Muscle layer of colon (tissue), 2 donors: ENCODE measurements at regions not wholly inside any gene's neighbourhood (a gene's known extent, or its start where the extent isn't known, plus 50 kb on each side); places are given as distances from the start of the nearest gene placed in this dataset.
"Not testable (repeated sequence)": the region's sequence is repeated elsewhere in the genome, so short reads cannot be mapped to it uniquely, and the experiment has no call there.

ENCODE experiments used
- H3K27ac ChIP-seq: one replicate; pipeline ENCODE4 v1.7.0; 2013; ENCODE audit warnings: low read depth, mild to moderate bottlenecking, low read length, moderate library complexity
- H3K27me3 ChIP-seq, 2 donors: one replicate each; pipeline ENCODE4 v1.7.0; 2013; ENCODE audit warnings: low read length in 2 of 2, mild to moderate bottlenecking in 2 of 2; ENCODE audit not compliant: insufficient read depth in 2 of 2, control insufficient read depth in 1 of 2
- H3K36me3 ChIP-seq: one replicate; pipeline ENCODE4 v1.7.0; 2013; ENCODE audit warnings: mild to moderate bottlenecking, low read length; ENCODE audit not compliant: insufficient read depth
- H3K4me1 ChIP-seq: one replicate; pipeline ENCODE4 v1.7.0; 2013; ENCODE audit warnings: mild to moderate bottlenecking, low read length; ENCODE audit not compliant: insufficient read depth
- H3K4me3 ChIP-seq, 2 donors: one replicate each; pipeline ENCODE4 v1.7.0; 2013; ENCODE audit warnings: low read length in 2 of 2, low read depth in 1 of 2, mild to moderate bottlenecking in 1 of 2, moderate library complexity in 1 of 2
- H3K9ac ChIP-seq: one replicate; pipeline ENCODE4 v1.7.0; 2013; ENCODE audit warnings: low read length
- H3K9me3 ChIP-seq: one replicate; pipeline ENCODE4 v1.7.0; 2013; ENCODE audit warnings: mild to moderate bottlenecking, low read length
- donor health status: abdominal sarcoma.
- donor health status: Adenocarcinoma of cecum.

DNA sequence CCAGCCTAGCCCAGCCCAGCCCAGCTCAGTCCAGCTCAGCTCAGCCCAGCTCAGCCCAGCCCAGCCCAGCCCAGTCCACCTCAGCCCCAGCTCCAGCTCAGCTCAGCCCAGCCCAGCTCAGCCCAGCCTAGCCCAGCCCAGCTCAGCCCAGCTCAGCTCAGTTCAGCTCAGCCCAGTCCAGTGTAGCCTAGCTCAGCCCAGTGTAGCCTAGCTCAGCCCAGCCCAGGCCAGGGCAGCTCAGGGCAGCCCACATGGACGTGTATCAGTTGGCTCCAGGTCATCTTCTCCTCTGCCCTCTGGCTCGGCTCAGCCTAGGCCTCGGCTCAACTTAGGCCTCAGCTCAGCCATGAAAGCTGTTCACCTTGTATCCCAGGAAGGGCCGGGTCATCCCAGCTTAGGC lies 64.7 kb downstream of the TMEM121 start:
- no peak overlapping the region for H3K4me3 ChIP-seq
- no peak overlapping the region for H3K27ac ChIP-seq
- H3K36me3 ChIP-seq, result no peaks in the 10 kb centered on the region
- H3K9me3 ChIP-seq, result no peaks in the 10 kb centered on the region
- no peaks in the 10 kb centered on the region for H3K27me3 ChIP-seq
- H3K4me1 ChIP-seq, result no peaks in the 10 kb centered on the region
- H3K9ac ChIP-seq, result no peak overlapping the region

DNA sequence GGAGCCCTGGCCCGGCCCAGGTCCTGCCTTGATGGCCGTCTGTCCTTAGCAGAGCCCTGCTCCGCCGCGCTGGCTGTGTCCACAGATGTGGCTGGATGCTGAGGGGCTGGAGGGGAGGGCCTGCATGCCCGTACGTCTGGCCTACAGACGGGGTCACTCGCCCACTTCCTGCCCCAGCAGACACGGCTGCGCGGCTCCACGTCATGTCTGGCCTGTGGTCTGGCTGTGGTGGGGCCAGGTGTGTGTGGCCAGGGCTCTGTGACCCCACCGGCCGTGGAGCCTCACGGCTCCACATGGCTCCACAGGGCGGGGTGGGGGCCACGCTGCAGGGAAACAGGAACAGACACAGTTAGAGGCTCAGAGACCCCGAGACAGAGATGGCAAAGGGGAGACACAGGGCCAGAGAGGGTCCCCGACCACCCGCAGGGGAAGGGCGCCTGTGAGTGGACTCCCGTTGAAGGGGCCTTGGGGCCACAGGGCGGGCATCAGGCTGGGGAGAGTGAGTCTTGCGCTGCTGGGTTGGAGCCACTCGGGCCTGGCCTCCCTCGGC lies 65.5 kb downstream of the TMEM121 start:
- not testable (repeated sequence) for H3K9me3 ChIP-seq, H3K27me3 ChIP-seq, H3K27ac ChIP-seq, H3K4me1 ChIP-seq, H3K36me3 ChIP-seq, H3K9ac ChIP-seq, H3K4me3 ChIP-seq

DNA sequence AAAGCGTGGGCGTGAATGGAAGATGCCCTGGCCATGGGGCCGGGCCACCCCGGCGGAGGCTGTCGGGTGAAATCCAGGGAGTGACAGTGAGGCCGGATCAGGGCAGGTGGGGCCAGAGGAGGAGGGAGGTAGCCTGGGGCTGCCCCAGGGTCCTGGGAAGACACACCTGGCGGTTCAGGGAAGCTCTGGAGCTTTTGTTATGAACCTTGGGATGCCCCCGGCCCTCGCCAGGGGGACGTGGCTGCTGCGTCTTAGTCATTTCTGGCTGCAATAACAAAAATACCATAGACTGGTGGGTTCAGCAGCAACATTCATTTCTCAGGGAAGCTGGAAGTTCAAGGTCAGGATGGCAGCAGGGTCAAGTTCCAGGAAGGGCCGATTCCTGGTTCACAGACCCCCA lies 66.3 kb downstream of the TMEM121 start:
- H3K4me3 ChIP-seq, H3K4me1 ChIP-seq, H3K27me3 ChIP-seq, H3K9me3 ChIP-seq, H3K27ac ChIP-seq, H3K9ac ChIP-seq, H3K36me3 ChIP-seq: not testable (repeated sequence)

DNA sequence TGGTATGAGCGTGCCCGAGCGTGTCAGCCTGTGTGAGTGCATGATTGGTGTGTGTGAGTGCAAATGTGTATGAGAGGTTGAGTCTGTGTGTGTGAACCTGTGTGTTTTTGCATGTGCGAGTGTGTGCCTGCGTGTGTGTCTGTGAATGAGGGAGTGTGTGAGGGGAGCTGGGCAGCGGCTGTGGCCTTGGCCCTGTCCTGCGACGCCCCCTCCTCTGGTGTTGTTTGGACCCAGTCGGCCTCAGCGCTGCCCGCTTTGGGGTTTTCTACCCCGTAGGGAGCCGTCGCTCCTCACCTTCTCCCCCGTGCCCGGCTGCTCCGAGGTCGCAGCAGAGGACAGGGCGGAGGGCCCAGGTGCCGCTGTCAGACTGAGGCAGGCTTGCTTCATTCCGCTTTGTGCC lies 69.0 kb downstream of the TMEM121 start:
- not testable (repeated sequence) for H3K27me3 ChIP-seq

DNA sequence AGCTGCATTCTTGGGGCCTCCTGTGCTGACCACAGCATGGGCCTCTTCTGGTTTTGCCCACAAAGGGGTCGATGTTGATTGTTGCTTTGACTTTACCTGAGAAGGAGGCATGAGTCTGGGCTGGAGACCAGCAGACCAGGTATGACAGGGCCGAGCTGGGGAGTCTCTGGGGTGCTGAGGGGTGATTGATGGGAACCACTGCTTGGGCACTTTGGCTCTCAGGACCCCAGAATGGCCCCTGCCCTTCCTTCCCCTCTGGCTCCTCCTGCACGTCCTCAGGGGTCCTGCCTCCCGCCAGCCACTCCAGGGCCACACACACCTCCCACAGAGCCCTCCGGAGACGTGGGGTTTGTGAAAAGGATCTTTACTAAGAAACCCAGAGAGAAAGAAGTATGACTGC lies 70.0 kb downstream of the TMEM121 start:
- H3K4me1 ChIP-seq, H3K4me3 ChIP-seq, H3K9me3 ChIP-seq, H3K27ac ChIP-seq, H3K27me3 ChIP-seq, H3K9ac ChIP-seq, H3K36me3 ChIP-seq: not testable (repeated sequence)

More for the DNA sequence above, 69.0 kb downstream of the TMEM121 start:
- not testable (repeated sequence) for H3K4me3 ChIP-seq, H3K9ac ChIP-seq, H3K9me3 ChIP-seq, H3K27ac ChIP-seq, H3K4me1 ChIP-seq, H3K36me3 ChIP-seq

DNA sequence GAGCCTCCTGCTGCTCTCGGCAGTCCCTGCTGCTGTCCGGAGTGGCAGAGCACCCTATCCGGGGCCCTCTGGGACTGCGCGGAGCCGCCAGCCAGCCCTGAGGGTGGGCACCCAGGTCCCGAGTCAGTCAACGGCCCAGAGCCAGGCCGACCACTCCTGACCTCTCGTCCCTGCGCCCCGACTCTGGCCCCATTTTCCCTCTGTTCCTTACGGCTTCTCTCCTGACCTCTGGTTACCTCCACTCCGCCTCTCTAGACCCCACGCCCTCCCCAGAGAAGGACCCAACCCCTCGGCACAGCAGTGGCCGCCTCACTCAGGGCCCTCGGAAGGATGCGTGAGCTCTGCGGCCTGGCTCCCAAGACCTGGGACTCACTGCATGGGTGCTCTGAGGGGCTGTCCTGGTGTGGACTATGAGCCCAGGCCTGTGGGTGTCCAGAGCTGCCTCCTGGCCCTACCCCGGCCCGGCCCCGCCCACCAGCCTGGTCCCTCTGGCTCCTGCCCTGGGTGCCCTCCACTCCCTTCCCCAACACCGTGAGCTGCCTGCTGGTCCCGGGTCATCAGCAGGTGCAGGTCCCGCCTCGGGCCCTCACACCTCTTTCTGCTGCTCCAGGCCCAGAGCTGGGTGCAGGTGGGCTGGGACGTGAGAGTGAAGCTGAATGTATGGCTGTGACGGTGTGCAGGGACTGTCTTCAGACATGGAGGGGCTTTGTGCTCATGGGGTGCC lies 71.8 kb downstream of the TMEM121 start:
- H3K4me1 ChIP-seq, H3K27ac ChIP-seq, H3K27me3 ChIP-seq, H3K36me3 ChIP-seq, H3K9me3 ChIP-seq, H3K9ac ChIP-seq, H3K4me3 ChIP-seq: not testable (repeated sequence)

DNA sequence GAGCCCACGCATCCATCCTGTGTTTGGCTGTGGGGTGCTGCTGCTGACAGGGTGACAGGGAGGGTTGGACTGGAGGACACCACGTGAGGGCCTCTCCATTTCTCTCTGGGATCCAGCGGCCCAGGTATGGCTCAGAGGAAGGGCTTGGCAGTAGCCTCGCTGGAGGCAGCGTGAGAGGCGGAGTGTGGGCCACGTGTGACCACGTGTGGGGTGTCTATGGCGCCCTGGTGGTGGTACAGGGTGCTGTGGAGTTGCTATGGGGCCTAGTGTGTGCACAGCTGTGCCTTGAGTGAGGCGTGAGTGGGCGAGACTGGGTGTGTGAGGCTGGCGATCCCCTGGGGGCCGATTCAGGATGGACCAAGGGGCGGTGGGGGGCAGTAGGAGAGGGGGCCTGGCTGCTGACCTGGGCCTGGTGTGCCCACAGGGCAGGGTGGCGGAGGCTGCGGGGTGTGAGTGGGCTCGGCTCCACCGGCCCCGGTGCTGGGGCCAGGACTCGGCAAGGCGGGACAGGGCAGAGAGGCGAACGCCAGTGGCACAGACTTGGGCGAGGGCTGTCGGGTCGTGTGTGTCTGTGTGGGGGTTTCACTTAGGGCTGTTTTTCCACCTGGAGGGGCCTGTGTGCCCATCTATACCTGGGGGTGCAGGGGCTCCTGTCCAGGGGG lies 72.7 kb downstream of the TMEM121 start:
- H3K36me3 ChIP-seq, H3K4me3 ChIP-seq, H3K27me3 ChIP-seq, H3K9ac ChIP-seq, H3K9me3 ChIP-seq, H3K4me1 ChIP-seq, H3K27ac ChIP-seq: not testable (repeated sequence)

DNA sequence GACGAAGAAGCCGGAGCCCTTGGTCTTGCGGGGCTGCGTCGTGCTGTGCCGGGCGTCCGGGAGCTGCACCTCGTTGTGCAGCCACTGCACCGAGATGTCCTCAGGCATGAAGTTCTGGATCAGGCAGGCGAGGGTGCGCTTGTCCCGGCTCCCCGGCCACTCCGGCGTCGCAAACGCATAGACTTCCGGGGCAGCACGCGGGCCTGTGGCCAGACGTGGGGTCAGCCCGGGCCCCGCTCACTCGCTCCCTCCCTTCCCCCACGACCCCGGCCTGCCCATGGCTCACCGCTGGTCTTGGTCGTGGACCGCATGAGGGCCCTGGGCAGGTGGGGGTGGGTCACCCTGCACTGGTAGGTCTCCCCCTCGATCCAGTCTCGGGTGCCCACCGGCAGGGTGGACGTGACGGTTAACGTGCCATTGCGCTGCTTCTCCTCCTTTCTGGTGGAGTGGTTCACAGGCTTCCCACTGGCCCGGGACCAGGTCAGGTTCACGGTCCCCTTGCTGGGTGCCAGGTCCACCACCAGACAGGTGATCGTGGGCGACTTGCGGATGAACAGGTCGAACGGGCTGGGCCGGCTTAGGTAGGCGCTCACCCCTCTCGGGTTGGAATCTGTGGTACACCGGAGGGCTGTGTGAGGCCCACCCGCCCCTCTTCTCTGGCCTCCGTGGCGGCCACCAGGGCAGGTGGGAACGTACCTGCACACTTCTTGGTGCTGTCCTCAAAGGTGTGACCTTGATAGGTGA lies 74.0 kb downstream of the TMEM121 start:
- H3K4me1 ChIP-seq, H3K27me3 ChIP-seq, H3K9ac ChIP-seq, H3K9me3 ChIP-seq, H3K27ac ChIP-seq, H3K4me3 ChIP-seq, H3K36me3 ChIP-seq: not testable (repeated sequence)

DNA sequence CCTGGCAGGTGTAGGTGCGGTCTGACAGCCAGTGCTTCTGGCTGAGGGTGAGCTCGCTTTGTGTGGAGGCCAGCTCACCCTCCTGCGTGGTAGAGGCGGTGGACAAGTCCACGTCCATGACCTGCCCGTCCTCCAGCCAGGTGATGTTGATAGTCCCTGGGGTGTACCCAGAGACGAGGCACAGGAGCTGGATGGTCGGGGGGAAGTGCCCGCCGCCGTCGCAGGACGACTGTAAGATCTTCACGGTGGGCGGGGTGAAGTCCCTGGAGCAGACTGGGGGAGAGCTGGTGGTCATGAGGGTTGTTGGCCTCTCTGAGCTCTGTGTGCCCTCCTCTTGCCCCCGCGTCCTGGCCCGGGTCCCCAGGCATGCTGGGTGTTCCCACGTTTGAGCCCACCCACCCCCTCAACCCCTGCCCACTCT lies 74.6 kb downstream of the TMEM121 start:
- Histone ChIP-seq H3K9ac (no peak overlapping the region), H3K36me3 (no peaks in the 10 kb centered on the region), H3K9me3 (no peaks in the 10 kb centered on the region), H3K4me1 (no peaks in the 10 kb centered on the region), H3K27me3 (no peaks in the 10 kb centered on the region), H3K4me3 (no peak overlapping the region), H3K27ac (no peak overlapping the region)

DNA sequence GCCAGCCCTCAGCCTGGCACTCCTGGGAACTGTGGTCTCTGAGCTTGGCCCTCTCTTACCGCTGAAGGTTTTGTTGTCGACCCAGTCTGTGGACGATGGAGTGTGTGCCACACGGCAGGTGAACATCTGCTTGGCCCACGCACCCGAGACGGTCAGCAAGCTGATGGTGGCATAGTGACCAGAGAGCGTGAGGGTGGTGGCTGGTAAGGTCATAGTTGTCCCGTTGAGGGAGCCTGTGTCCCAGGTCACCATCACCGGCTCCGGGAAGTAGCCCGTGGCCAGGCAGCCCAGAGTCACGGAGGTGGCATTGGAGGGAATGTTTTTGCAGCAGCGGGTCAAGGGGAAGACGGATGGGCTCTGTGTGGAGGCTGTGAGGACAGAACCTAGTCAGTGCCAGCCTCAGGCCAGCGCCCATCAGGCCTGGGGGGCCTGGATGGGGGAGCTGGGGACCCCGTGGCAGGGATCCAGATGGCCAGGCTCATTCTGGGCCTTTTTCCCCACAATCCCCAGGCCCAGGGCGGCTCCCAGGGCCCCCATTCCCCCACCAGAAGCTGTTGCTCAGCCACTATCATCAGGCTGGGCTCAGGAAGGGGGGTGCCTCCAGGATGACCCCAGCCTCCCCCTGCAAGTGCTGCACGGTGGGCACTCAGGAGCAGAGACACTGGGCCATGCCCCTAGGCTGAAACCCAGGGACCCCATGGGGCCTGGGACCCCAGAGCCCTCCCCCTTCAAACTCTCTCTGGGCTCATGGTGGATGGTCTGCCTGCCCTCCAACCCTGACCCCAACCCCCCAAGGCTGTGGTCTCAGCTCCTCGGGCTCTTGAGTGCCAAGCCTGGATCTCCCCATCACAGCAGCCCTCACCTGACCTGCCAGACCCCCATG lies 75.2 kb downstream of the TMEM121 start:
- no peaks in the 10 kb centered on the region for H3K4me1 ChIP-seq
- H3K9ac ChIP-seq, result no peak overlapping the region
- no peaks in the 10 kb centered on the region for H3K36me3 ChIP-seq
- no peak overlapping the region for H3K27ac ChIP-seq
- no peak overlapping the region for H3K4me3 ChIP-seq
- no peaks in the 10 kb centered on the region for H3K9me3 ChIP-seq
- no peaks in the 10 kb centered on the region for H3K27me3 ChIP-seq

DNA sequence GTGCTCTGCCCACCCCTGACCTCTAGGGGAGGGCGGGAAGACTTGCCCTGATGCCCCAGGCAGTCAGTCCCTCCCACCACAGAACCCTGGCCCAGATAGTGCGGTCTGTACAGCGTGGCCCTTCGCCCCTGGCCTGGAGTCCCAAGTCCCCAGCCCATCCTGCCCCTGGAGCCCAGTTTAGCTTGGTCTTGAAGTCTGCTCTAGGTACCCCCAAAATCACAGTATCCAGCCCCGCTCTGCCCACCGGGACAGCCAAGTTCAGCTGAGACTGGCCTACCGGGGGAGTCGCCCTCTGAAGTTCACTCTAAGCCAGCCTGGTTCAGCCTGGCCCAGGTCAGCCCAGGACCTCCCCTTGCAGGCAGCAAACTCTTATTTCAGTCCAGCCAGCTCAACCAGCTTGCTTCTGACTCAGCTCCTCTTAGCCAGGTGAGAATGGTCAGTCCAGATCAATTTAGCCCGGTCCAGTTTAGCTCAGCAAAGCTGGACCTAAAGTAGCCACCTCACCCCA lies 75.9 kb downstream of the TMEM121 start:
- Histone ChIP-seq H3K27me3 (no peaks in the 10 kb centered on the region), H3K4me1 (no peaks in the 10 kb centered on the region), H3K9ac (no peak overlapping the region), H3K9me3 (no peaks in the 10 kb centered on the region), H3K36me3 (no peaks in the 10 kb centered on the region), H3K27ac (no peak overlapping the region), H3K4me3 (no peak overlapping the region)
